Spleen (tissue), 11 donors: ENCODE measurements at regions not wholly inside any gene's neighbourhood (a gene's known extent, or its start where the extent isn't known, plus 50 kb on each side); places are given as distances from the start of the nearest gene placed in this dataset.

Experiments
- DNase-seq: peaks from one replicate; pipeline ENCODE4 v3.0.0-alpha.2; 2020
- H3K27ac ChIP-seq, 8 donors: fragments of 200-600 bp; sonication (generic) in 7 of 8; 1 replicate in 4 of 8; 2 replicates in 4 of 8; pipeline versions ENCODE4 v1.5.0 to v1.8.0; 2016 to 2021; ENCODE audit warnings: inconsistent platforms in 4 of 8, mild to moderate bottlenecking in 4 of 8, moderate library complexity in 1 of 8
- H3K27me3 ChIP-seq, 7 donors: fragments of 200-600 bp; sonication (generic) in 6 of 7; replicated peaks in 1 of 7; 1 replicate in 4 of 7; 2 replicates in 3 of 7; pipeline versions ENCODE4 v1.5.0 to v1.8.0; 2016 to 2021; ENCODE audit warnings: inconsistent platforms in 3 of 7, mild to moderate bottlenecking in 1 of 7
- H3K36me3 ChIP-seq, 6 donors: fragments of 200-600 bp; sonication (generic) in 5 of 6; 1 replicate in 4 of 6; 2 replicates in 2 of 6; pipeline versions ENCODE4 v1.5.0 to v1.8.0; 2016 to 2021; ENCODE audit warnings: inconsistent platforms in 2 of 6
- H3K4me1 ChIP-seq, 6 donors: fragments of 200-600 bp; sonication (generic) in 5 of 6; 1 replicate in 3 of 6; 2 replicates in 3 of 6; pipeline versions ENCODE4 v1.5.0 to v1.8.0; 2016 to 2021; ENCODE audit warnings: inconsistent platforms in 3 of 6
- H3K4me3 ChIP-seq, 8 donors: fragments of 200-600 bp; sonication (generic) in 7 of 8; 1 replicate in 4 of 8; 2 replicates in 4 of 8; pipeline versions ENCODE4 v1.5.0 to v1.8.0; 2016 to 2021; ENCODE audit warnings: inconsistent platforms in 4 of 8, mild to moderate bottlenecking in 4 of 8, moderate library complexity in 2 of 8
- H3K9me3 ChIP-seq, 8 donors: fragments of 200-600 bp; sonication (generic) in 7 of 8; 1 replicate in 4 of 8; 2 replicates in 4 of 8; pipeline versions ENCODE4 v1.5.0 to v1.8.0; 2016 to 2021; ENCODE audit warnings: inconsistent platforms in 4 of 8
- POLR2A ChIP-seq, 3 donors: fragments of 450-650 bp; IDR thresholded peaks; one replicate each; pipeline ENCODE4 v1.5.1; 2017; ENCODE audit warnings: antibody characterized with exemption in 3 of 3, mild to moderate bottlenecking in 1 of 3
- POLR2AphosphoS5 ChIP-seq, 3 donors: sonication (generic); formaldehyde crosslinking; IDR thresholded peaks; one replicate each; pipeline ENCODE4 v1.5.1; 2017; ENCODE audit warnings: antibody characterized with exemption in 3 of 3
- WGBS, 5 donors: extraction: QIAGEN DNeasy Blood & Tissue Kit in 3 of 5; methylation state at CpG; one replicate each; pipeline versions ENCODE4 v1.1.5 to v1.1.7; 2013 to 2018; 5-methylcytosine and 5-hydroxymethylcytosine counted together
- intact Hi-C: fragments of 100-400 bp; cut with DNase I; formaldehyde crosslinking; loops from one replicate; pipeline ENCODE4 v1.15.0; 2023; ENCODE audit warnings: low total_unique reads
- TF ChIP-seq, protein P1 (sequence below), 11 experiments: fragments of 200-600 bp in 7 of 11; fragments of 450-650 bp in 4 of 11; sonication (generic) in 4 of 11; IDR thresholded peaks in 8 of 11; conservative IDR thresholded peaks in 3 of 11; 1 replicate in 7 of 11; 2 replicates in 4 of 11; pipeline versions ENCODE4 v1.4.0 to v1.8.0; 2016 to 2021; ENCODE audit warnings: antibody characterized with exemption in 11 of 11, inconsistent platforms in 4 of 11, mild to moderate bottlenecking in 1 of 11
- donor health status: healthy with polysubstance abuse.
- donor health status: DM: no; HTN: no; CAD: no; lungs with moderate emphysema.
- donor health status: DM: no; HTN: no; CAD: no.
- donor health status: Bipolar disorder and iron deficiency.
- donor health status: healthy.
- donor health status: DM: no; HTN: no; CAD: no.
- donor health status: DM: yes; HTN: yes; CAD: no.

DNA sequence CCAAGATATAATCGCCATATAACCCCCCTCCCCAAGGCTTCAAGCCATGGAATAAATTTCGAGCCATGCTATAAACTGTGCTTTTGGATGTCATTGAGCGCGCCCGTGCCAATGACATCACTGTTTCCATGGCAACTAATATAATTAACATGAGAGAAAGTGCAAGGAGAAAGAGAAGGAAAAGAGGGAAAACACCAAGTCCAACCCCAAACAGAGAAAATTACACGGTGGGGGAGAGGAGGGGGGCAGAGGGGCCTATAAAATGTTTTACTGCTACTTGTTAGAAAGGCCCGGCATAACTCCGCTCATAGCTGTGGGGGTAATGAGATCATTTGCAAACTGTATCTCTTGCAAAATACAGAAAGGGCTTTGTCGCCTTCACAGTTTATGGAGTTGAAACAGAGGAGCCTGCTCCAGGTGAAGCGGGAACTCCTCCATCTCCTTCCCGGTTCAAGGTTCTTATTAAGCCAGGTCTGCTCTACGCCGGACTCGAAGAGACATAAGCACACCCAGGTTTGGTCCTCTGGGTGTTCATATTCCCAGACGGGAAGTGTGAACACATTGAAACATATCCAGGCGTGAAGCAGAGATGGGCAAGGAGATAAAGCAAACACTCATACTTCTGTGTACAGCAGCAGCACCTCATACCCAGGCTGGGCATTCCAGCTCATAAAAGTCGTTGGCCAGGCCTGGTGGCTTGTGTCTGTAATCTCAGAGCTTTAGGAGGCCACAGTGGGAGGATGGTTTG, 99.1 kb upstream of the MAP1LC3B2 start:
- H3K36me3 ChIP-seq, result no peaks in the 10 kb centered on the region
- TF ChIP-seq, protein P1, sequence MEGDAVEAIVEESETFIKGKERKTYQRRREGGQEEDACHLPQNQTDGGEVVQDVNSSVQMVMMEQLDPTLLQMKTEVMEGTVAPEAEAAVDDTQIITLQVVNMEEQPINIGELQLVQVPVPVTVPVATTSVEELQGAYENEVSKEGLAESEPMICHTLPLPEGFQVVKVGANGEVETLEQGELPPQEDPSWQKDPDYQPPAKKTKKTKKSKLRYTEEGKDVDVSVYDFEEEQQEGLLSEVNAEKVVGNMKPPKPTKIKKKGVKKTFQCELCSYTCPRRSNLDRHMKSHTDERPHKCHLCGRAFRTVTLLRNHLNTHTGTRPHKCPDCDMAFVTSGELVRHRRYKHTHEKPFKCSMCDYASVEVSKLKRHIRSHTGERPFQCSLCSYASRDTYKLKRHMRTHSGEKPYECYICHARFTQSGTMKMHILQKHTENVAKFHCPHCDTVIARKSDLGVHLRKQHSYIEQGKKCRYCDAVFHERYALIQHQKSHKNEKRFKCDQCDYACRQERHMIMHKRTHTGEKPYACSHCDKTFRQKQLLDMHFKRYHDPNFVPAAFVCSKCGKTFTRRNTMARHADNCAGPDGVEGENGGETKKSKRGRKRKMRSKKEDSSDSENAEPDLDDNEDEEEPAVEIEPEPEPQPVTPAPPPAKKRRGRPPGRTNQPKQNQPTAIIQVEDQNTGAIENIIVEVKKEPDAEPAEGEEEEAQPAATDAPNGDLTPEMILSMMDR (IDR thresholded peaks at IDR 0.05 in 8 of 11, conservative IDR thresholded peaks at IDR 0.05 in 3 of 11), result no peak
- no peak for TF ChIP-seq POLR2A (IDR thresholded peaks at IDR 0.05)
- no peak for TF ChIP-seq POLR2AphosphoS5 (IDR thresholded peaks at IDR 0.05)
- DNase-seq, result peak; percentile 22
- 86 to 89% (median 88%) methylated on average over 17 of the region's 17 CpGs for WGBS, 5 donors
- peaks cover 0 to 17% (median 6%) of the 10 kb centered on the region in 6 donors for H3K4me1 ChIP-seq
- no peak overlapping the region for H3K4me3 ChIP-seq
- H3K9me3 ChIP-seq, result no peaks in the 10 kb centered on the region
- intact Hi-C loops, result no loop called here
- H3K27me3 ChIP-seq, result peaks cover 0 to 9% (median 0%) of the 10 kb centered on the region in 7 donors
- no peak overlapping the region for H3K27ac ChIP-seq

DNA sequence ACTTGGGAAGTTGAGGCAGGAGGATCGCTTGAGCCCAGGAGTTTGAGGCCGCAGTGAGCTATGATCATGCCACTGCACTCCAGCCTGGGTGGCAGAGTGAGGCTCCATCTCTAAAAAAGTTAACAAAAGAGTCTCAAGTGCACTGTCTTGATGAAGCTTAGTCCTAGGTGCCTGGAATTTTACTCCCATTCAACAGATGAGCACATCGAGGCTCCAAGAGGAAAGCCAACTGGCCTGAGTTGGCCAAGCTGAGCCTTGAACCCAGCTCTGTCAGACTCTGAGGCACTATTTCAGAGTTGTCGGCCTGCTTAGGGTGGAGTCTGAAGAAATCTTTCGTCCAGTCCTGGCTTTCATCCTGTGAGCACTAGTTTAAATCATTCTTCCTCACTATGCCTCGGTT, 98.1 kb upstream of the MAP1LC3B2 start:
- no peak overlapping the region for H3K4me3 ChIP-seq
- no peaks in the 10 kb centered on the region for H3K36me3 ChIP-seq
- peak; percentile 10 for DNase-seq
- intact Hi-C loops, result no loop called here
- H3K27me3 ChIP-seq, result peaks cover 0 to 9% (median 0%) of the 10 kb centered on the region in 7 donors
- TF ChIP-seq, protein P1 (IDR thresholded peaks at IDR 0.05 in 8 of 11, conservative IDR thresholded peaks at IDR 0.05 in 3 of 11), result no peak
- TF ChIP-seq POLR2AphosphoS5 (IDR thresholded peaks at IDR 0.05) (no peak), POLR2A (IDR thresholded peaks at IDR 0.05) (no peak)
- H3K4me1 ChIP-seq, result peaks cover 0 to 8% (median 1%) of the 10 kb centered on the region in 6 donors
- H3K27ac ChIP-seq, result no peak overlapping the region
- no peaks in the 10 kb centered on the region for H3K9me3 ChIP-seq
- WGBS, 5 donors, result 93 to 98% (median 95%) methylated on average over 6 of the region's 6 CpGs

DNA sequence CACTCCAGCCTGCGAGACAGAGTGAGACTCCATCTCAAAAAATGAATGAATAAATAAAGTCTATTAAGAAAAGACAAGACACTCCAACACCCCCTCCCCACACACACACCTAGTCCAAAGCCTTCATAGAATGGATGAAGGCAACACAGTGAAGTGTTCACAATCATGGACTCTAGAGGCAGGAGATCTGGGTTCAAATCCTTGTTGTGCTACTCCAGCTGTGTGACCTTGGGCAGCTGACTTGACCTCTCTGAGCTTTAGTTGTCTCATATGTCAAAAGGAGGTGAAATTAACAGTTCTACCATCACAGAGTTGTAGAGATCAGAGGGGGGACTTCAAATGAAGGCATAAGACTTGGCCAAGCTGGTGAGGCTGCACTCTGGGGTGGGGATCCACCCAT, 95.8 kb upstream of the MAP1LC3B2 start:
- no peaks in the 10 kb centered on the region for H3K9me3 ChIP-seq
- H3K4me1 ChIP-seq, result no peaks in the 10 kb centered on the region
- H3K36me3 ChIP-seq, result no peaks in the 10 kb centered on the region
- no peak overlapping the region for H3K27ac ChIP-seq
- H3K4me3 ChIP-seq, result no peak overlapping the region
- TF ChIP-seq, protein P1 (IDR thresholded peaks at IDR 0.05 in 8 of 11, conservative IDR thresholded peaks at IDR 0.05 in 3 of 11), result no peak
- TF ChIP-seq POLR2AphosphoS5 (IDR thresholded peaks at IDR 0.05) (no peak), POLR2A (IDR thresholded peaks at IDR 0.05) (no peak)
- no peaks in the 10 kb centered on the region for H3K27me3 ChIP-seq
- intact Hi-C loops, result no loop called here
- DNase-seq, result no peak
- WGBS, 5 donors, result 86 to 100% (median 97%) methylated on average over 1 of the region's 1 CpG

DNA sequence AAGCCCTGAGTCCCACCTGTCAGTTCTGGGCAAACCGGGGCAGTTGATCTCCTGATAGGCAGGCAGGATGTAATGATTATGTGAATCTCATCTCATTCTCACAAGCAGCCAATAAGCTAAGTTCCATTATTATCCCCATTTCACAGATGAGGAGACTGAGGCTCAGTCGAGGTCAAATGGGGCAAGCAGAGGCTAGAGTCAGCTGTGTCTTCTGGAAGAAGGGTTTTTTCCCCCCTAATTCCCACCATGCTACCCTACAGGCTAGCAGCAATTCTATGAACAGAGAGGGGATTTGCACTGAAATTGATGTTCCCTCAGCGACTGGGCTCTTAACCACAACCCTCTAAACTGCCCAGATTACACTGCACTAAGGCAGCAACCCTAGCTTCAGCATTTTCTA, 93.8 kb upstream of the MAP1LC3B2 start:
- Histone ChIP-seq H3K36me3 (no peaks in the 10 kb centered on the region), H3K9me3 (no peaks in the 10 kb centered on the region), H3K4me3 (no peak overlapping the region), H3K27ac (no peak overlapping the region), H3K27me3 (no peaks in the 10 kb centered on the region), H3K4me1 (no peaks in the 10 kb centered on the region)
- TF ChIP-seq, protein P1 (IDR thresholded peaks at IDR 0.05 in 8 of 11, conservative IDR thresholded peaks at IDR 0.05 in 3 of 11), result no peak
- TF ChIP-seq POLR2AphosphoS5 (IDR thresholded peaks at IDR 0.05) (no peak), POLR2A (IDR thresholded peaks at IDR 0.05) (no peak)
- no peak for DNase-seq
- 74 to 91% (median 87%) methylated on average over 3 of the region's 3 CpGs for WGBS, 5 donors
- intact Hi-C loops, result no loop called here
